T-helper 1 cell (primary cell): ENCODE measurements at regions not wholly inside any gene's neighbourhood (a gene's known extent, or its start where the extent isn't known, plus 50 kb on each side); places are given as distances from the start of the nearest gene placed in this dataset.

Experiments used
- DNase-seq, 5 donors: peaks; one replicate each; pipeline ENCODE4 v3.0.0-alpha.2; 2012 to 2020

DNA sequence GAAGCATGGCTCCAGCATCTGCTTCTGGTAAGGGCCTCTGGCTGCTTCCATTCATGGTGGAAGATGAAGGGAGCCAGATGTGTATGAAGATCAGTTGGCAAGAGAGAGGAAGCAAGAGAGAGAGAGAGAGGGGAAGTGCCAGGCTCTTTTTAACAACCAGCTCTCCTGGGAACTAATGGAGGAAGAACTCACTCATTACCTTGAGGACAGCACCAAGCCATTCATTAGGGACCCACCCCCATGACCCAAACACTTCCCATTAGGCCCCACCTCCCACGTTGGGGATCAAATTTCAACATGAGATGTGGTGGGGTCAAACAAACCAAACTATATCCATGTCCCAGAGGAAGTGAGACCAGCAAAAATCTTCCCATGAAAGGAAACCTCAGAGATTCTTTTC is 124.8 kb upstream of the SIX2 start:
- no peak for DNase-seq

GRCh38 chr2:45132551-45132950 is 123.3 kb upstream of the SIX2 start:
- no peak for DNase-seq

DNA sequence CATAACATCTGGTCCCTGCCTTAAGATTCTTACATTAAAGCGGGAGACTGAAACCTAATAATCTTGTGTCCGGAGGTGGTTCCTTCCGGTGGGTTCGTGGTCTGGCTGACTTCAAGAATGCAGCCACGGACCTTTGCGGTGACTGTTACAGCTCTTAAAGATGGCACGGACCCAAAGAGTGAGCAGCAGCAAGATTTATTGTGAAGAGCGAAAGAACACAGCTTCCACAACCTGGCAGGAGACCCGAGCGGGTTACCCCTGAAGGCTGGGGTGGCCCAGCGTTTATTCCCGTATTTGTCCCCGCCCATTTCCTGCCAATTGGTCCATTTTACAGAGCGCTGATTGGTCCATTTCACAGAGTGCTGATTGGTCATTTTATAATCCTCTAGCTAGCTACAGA is 122.3 kb upstream of the SIX2 start:
- no peak for DNase-seq

DNA sequence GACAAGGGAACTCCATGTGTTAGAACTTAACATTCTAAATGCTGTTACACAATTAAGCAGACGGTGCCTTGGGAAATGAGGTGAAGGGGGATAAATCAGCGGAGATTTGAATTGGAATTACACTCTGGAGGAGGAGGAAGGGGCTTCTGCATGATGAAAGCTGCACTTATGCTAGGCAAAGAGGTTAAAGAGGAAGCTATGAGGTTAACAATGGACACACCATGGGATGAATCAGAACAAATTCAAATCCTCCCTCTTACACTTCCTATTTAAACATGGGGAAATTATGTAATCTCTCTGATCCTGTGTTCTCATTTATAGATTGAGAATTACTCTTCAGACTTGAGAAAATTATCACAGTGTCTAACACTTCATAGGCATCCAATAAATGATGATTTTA is 121.5 kb upstream of the SIX2 start:
- no peak for DNase-seq

DNA sequence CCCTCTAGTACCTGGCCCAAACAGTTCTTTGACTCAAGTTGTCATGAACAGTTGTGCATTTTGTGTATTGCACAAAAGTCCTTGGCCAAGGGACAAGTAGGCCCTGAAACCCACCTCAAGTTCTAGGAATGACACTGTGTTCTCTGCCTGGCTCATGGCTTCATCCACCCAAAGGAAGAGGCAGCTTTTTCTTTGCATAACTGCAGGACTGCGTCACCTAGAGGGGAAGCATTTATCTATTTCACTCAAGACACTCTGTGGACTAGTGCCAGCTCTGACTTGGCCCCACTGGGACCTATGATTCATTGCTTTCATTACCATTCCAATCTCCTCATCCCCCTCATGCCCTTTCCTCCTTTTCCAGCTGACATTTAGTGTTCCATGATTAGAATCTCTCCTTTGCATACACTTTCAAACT is 119.3 kb upstream of the SIX2 start:
- DNase-seq = no peak

- DNase-seq = no peak
Measured at GRCh38 chr2:45127891-45128290, 118.6 kb upstream of the SIX2 start.

DNA sequence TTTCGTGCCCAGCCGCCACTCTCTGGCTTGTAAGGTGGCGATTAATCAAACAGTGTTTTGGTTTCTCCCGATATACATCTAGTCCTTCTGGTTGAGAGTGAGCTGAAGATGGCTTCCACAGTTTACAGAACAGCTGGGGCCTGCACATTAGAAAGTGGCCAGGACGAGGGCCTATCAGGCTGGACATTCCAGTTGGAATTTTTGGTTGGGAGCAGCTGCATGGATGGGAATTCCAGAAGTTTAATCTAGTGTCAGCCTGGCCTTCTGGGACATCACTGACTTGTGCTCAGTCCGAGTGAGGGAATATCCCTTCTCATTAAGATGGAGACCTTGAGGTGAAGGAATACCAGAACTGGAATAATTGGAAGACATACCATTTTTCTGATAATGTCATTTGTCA is 118.1 kb upstream of the SIX2 start:
- no peak for DNase-seq

DNA sequence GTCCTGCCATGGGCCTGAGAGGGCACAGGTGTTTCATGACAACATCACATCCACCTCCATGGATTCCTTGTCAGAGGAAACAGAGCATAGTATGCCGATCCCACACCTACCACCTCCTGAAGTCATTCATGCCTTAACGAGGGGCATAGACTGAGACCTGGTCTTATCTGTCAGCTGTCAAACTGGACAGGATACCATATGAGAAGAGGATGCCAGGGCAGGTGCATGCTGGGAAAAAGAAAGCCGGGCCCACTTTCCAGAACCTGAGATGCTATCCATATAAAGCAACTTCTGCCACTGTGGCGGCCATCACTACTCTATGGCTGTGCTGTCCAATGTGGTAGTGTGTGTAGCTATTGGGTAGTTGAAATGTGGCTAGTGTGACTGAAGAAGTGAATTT is 116.0 kb upstream of the SIX2 start:
- DNase-seq = no peak

DNA sequence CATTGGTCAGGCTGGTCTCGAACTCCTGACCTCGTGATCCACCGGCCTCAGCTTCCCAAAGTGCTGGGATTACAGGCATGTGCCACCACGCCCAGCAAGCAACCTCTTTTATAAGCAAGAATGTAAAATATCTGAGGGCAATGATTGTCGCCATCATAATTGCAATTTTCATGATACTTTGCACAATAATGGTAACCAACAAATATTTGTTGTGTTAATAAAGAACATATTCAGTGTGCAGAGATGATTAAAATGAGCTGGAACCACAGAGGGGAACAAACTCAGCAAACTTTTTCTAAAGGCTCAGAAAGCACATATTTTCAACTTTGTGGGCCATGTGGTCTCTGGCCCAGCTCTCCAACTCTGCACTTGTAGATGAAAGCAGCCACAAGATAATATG is 115.2 kb upstream of the SIX2 start:
- no peak for DNase-seq

DNA sequence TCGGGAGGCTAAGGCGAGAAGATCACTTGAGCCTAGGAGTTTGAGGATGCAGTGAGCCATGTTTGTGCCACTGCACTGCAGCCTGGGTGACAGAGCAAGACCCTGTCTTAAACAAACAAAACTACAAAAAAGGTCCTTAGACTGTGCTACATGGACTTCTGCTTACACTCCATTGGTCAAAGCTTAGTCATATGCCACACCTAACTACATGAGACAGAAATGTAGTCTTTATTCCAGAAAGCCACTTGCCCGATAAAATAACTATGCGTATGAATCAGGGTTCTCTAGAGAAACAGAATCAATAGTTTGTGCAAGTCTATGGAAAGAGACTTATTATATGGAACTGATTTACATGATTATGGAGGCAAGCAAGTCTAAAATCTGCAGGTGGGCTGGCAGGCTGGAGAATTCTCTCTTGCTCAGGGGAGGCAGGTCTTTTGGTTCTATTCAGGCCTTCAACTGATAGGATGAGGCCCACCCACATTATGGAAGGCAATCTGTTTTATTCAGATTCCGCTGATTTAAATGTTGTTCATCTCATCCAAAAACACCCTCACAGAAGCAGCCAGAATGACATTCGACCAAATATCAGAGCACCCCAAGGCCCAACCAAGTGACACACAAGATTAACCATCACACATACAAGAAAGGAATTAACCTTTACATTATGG is 114.4 kb upstream of the SIX2 start:
- no peak for DNase-seq

GRCh38 chr2:45123065-45123464 is 113.8 kb upstream of the SIX2 start:
- no peak for DNase-seq

DNA sequence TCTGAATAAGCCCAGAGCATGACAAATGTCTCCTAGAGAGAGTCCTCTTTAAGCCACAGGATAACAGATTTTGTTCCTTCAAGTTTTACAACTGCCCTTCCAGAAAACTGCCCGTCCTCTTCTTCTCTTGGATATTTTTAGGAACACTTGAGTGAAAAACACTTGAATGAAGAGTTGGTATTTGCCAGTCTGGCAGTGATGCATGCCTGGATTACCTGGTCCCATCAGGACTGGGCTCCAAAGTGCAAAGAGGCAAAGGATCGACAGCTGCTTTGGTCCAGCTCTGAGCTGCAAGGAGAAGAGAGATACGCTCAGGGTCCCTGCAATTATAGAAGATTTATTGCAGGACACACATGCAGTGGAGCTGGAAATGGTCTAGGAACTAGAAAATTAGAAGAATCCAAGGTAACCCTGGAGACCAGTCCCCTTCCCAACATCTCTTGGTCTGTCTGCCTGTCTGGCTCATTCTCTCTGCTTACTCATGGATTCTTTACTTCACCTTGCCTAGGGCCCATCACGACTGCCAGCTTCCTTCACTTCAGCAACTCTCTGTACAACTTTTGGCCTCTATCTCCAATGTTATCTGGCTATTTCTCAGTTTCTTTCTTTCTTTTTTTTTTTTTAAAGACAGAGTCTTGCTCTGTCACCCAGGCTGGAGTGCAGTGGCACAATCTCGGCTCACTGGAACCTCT is 112.1 kb upstream of the SIX2 start:
- no peak for DNase-seq

GRCh38 chr2:45120546-45120945 is 111.3 kb upstream of the SIX2 start:
- no peak for DNase-seq

- no peak for DNase-seq
Measured at GRCh38 chr2:45119855-45120254, 110.6 kb upstream of the SIX2 start.

- DNase-seq = no peak
Measured at GRCh38 chr2:45119038-45119437, 109.8 kb upstream of the SIX2 start.

- no peak for DNase-seq
Measured at GRCh38 chr2:45117383-45117782, 108.1 kb upstream of the SIX2 start.

- no peak for DNase-seq
Measured at GRCh38 chr2:45115181-45115580, 105.9 kb upstream of the SIX2 start.

DNA sequence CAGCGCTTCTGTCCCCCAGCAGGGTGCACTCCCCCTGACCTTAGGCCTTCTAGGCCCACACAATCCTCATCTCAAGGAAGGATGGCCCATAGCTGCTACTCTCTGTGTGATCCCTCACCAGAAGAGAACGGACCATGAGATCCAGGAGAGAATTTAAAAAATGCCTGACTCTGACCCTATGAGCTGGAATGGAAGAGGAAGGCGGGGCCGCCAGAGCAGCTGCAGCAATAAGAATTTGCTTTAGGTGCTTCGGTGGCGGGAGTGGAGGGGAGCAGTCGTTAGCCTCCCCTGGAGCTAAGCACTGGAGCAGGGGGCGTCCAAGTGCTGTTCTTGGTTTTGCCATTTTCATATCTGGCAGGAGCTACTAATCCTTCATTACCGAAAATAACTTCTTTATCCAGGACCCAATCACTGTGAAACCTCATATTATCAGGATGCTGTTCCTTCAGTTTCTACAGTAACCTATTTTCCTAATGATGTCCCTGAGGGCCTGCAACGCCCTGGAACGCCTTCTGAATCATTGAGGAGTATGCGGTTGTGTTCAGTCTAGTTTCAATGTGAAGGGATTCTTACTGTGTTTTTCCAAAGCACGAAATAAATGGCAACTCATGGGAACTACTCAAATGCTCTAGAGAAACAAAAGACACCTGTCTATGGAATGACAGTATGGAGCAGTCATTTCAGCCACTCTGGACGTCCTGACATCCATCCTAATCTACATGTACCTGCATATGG is 105.1 kb upstream of the SIX2 start:
- DNase-seq = no peak

DNA sequence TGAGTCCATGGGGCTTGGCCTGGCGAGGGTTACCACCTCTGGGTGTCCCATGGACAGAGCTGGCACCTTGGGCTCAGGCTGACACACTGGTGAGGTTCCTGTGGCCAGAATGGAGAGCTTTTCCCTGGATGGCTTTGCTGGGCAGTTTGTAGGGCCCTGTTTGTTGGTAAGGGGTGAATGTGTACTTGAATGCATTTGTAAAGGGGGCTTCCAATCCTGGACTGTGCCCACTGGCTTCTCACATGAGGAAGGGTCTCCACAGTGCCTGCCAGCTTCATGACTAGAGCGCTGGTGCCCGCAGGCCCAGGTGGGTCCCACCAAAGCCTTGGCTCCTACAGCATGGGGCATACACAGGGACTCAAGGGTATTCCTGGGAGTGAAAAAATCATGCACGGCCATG is 103.5 kb upstream of the SIX2 start:
- no peak for DNase-seq

DNA sequence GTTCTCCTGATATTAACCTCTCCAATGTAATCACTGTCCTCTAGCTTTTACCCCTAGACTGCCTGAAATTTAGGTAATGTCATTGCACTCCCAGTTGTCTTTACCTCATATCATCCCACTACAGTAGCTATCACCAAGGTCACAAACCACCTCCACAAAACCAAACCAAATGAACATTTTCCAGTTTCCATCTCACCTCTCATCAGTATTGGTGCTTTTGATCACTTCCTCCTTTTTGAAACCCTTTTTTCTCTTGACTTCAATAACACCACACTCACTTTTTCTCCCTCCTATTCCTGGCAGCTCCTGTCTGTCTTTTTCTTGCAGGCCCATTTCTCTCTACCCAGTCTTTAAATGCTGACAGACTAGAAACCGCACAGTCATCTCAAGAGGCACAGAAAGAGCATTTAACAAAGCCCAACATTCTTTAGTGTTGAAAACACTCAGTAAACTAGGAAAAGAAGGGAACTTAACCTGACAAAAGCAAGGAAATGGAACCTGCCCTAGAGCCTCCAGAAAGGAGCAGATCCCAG is 95.9 kb upstream of the SIX2 start:
- DNase-seq = no peak

DNA sequence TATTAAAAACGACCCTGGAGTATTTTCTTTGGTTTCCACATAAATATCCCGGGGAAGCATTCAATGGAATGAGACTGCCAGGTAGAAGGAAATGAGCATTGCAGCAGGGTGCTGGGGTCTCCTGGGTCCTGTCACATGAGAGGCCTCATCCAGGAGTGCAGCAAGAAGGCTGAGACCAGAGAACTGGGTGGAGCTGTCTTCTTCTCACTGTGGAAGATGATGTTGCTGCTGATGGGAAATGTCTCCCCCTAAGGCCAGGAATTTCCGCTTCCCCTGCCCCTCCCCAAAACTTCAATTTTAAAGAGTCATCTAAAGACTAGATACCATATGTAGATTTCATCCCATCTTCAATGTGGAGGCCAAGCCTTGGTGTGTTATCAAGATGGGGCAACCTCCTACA is 95.2 kb upstream of the SIX2 start:
- DNase-seq = no peak

GRCh38 chr2:45103351-45104345 is 94.4 kb upstream of the SIX2 start:
- DNase-seq = no peak
